ENCODE measurements at regions not wholly inside any gene's neighbourhood (a gene's known extent, or its start where the extent isn't known, plus 50 kb on each side); places are given as distances from the start of the nearest gene placed in this dataset.

DNA sequence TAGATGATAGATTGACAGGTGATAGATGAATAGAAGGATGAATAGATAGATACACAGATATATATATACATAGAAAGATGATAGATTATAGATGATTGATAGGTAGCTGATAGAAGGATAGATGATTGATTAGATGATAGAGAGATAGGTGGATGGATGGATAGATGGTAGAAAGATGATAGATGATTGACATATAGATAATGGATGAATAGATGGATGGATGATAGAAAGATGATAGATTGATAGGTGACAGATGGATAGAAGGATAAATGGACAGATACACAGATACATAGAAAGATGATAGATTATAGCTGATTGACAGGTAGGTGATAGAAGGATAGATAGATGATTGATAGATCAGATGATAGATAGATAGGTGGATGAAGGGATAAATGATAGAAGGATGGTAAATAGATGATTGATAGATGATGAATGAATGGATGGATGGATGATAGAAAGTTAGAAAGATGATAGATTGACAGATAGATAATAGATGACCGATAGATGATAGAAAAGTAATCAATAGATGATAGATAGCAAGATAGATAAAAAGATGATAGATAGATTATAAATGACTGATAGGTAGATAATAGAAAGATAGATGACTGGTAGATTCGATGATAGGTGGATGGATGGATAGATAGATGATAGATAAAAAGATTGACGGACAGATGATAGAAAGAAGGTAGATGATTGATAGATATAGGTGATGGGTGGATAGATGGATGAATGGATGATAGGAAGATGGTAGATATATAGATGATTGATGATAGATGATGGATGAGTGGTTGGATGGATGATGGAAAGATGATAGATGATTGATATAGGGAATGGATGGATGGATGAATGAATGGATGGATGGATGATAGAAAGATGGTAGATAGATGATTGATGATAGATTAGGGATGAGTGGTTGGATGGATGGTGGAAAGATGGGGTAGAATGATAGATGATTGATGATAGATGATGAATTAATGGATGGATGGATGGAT, 80.4 kb downstream of the MICALL2 start:
- no peak for DNase-seq (ENCODE audit: low read depth)

DNA sequence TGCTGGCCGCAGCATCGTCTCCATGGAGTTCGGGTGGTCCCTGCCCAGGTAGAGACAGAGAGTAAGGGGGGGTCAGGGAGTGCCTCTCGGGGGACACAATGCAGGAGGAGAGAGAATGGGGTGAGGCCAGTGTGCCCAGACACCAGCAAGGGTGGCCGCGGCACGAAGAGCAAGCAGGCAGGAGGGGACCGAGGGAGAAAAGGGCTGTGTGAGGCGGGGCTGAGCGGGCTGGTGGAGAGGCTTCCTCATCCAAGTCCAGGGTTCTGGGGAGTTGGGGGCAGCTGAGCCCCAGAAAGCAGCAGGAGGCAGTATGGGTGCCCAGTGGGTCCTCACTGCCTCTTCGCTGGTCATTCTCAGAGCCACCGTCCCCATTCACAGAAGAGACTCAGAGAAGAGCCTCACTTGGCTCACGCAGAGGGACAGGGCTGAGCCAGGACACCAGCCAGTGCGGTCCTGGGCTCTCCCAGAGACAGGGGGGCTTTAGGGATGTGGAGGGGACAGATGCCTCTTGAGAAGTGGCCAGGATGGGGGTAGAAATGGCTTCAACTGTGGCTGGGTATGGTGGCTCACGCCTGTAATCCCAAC, 78.9 kb downstream of the MICALL2 start:
- DNase-seq (ENCODE audit: low read depth), result no peak

DNA sequence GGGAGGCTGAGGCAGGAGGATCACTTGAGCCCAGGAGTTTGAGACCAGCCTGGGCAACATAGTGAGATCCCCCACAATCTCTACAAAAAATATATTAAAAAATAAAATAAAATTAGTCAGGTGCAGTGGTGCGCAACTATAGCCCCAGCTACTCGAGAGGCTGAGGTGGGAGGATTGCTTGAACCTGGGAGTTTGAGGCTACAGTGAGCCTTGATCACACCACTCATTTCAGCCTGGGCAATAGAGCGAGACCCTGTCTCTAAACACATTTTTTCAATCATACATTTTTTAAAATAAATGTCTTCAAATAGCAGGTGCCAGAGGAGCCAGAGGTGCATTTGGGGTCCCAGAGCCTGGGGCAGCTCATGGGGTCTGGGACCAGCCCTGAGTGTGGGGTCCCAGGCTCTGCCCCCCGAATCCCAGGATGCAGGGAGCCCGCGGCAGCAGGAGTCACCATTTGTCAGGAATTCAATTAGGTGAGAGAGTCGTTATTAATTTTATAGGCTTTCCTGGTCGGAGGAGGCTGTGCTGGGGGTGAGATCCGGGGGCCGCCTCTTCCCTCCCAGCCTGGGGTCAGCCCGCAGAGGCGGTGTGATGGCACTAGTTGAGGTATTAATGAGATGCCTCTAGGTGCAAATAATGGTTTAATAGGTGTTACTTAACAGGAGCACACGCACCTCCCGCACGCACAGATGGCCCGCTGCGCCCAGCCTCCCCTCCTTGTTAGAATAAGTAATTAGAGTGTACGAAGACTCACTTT, 78.3 kb downstream of the MICALL2 start:
- DNase-seq (ENCODE audit: low read depth), result no peak

DNA sequence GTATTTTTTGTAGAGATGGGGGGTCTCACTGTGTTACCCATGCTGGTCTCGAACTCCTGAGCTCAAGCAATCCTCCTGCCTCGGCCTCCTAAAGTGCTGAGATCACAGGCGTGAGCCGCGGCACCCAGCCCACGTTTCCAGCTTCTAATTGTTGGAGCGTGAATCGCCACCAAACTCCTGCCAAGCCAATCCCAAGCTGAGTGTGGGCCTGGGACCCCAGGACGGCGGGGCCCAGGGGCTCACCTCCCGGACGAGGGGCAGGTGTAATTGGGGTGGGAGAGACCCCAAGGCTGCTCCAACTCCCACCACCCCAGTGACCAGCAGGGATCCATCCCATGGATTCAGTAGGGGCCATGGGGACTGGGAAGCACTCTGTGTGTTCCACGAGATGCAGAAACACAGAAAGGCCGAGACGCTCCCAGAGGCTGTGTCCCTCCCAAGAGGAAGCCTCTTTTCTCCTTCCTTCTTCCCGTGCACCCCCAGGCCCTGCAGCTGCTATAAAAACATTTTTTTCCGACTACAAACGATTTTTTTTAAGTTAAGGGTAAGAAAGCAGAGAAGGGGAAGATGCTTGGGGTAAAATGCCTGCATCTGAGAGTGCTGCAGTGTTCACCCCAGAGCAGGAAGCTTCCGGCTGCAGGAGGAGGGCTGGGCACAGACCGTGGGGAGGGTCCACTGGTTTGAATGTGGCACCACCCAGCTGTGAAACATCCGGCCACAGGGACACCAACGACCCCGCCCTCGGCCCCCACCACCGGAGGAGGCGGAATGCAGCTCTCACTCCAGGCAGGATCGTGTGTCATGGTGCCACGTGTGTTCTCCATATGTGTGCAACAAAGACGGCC, 76.5 kb downstream of the MICALL2 start:
- DNase-seq (ENCODE audit: low read depth), result no peak

DNA sequence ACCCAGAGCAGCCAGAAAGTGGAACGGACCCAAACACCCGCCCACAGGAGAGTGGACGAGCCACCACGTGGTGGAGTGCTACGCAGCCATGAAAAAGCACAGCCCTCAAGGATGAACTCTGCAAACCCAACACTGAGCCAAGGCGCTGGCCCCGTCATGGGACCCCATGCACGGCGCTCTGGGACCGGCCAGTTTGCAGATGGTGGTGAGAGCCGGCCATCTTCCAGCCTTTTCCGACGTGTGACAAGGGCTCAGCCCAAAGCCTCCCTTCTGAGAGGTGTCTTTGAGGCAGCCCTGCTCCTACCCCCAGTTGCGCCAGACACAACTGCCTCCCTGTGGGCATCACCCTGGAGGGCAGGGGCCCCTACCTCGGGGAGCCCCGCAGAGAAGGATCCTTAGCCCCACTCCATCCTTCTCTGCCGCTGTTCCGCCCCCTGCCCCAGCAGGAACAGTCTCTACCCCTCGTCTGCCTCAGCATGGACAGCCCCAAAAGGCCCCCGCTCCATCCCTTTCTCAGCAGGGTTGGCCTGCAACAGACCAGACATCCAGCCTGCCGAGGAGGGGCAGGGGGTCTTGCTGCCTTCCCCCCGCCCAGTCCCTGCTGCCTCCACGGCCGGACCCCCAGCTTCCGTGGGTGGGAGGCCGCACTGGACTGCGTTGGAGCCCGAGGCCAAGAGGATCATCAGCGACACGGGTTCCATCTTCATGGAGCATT, 75.7 kb downstream of the MICALL2 start:
- DNase-seq (ENCODE audit: low read depth), result no peak

DNA sequence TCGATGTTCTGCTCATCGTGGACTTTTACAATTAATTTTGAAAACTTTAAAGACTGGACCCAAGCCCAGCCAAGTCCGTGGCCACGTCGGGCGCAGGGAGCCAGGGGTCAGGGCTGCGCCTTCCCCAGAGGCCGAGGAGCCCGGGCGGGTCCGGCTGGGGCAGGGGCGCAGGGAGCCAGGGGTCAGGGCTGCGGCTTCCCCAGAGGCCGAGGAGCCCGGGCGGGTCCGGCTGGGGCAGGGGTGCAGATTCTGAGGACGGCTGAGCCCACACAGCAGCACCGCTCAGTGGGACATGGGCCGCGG, 75.2 kb downstream of the MICALL2 start:
- no peak for DNase-seq (ENCODE audit: low read depth)

All from iris pigment epithelial cell (primary cell).